ENCODE measurements at regions not wholly inside any gene's neighbourhood (a gene's known extent, or its start where the extent isn't known, plus 50 kb on each side); places are given as distances from the start of the nearest gene placed in this dataset.

- Histone ChIP-seq H3K4me1 (ENCODE audit: control insufficient read depth in 1 of 2, insufficient read depth in 2 of 2, low read length in 2 of 2) (no peaks in the 10 kb centered on the region), H3K4me3 (replicated peaks in 1 of 2; ENCODE audit: low read depth in 1 of 2, low read length in 2 of 2) (no peak overlapping the region), H3K9me2 (ENCODE audit: insufficient read depth) (no peaks in the 10 kb centered on the region), H3K79me2 (ENCODE audit: insufficient read depth, low read length) (no peaks in the 10 kb centered on the region), H3K36me3 (ENCODE audit: control insufficient read depth in 1 of 2, insufficient read depth in 2 of 2, low read length in 2 of 2) (no peaks in the 10 kb centered on the region), H3K27ac (ENCODE audit: low read depth, low read length) (no peak overlapping the region), H3K4me2 (ENCODE audit: low read length) (no peak overlapping the region), H2AFZ (ENCODE audit: low read depth, low read length, poor library complexity, severe bottlenecking) (no peak overlapping the region), H3K9me3 (ENCODE audit: control insufficient read depth in 1 of 2, insufficient read depth in 1 of 2, low read depth in 1 of 2, low read length in 2 of 2) (no peaks in the 10 kb centered on the region), H4K20me1 (ENCODE audit: insufficient read depth) (no peaks in the 10 kb centered on the region), H3K9ac (ENCODE audit: low read length) (no peak overlapping the region), H3K27me3 (ENCODE audit: insufficient read depth, low read length) (no peaks in the 10 kb centered on the region)
- ChIA-PET RAD21 (ENCODE audit: low non-redundant PET in 1 of 2, low total read pairs in 2 of 2, uncharacterized antibody in 2 of 2, unreplicated experiment in 2 of 2) (no interaction called here), POLR2A (no interaction called here), CTCF (no interaction called here)
- intact Hi-C loops (cut with micrococcal nuclease) = loop anchor here (10.0 kb wide), 1 partner anchor 605 kb away; no protein-coding TSS in a partner anchor
- no peak for TF ChIP-seq MAX (IDR thresholded peaks at IDR 0.05)
- no peak for TF ChIP-seq SIN3A (IDR thresholded peaks at IDR 0.05; ENCODE audit: low read depth)
- TF ChIP-seq POLR2AphosphoS5 (IDR thresholded peaks at IDR 0.05; ENCODE audit: low read depth, low read length) = no peak
- TF ChIP-seq TCF7L2 (IDR thresholded peaks at IDR 0.05; ENCODE audit: borderline replicate concordance, extremely low read depth, insufficient read depth, insufficient read length) = no peak
- no peak for TF ChIP-seq EGR1 (IDR thresholded peaks at IDR 0.05; ENCODE audit: low read depth)
- no peak for TF ChIP-seq CEBPB (IDR thresholded peaks at IDR 0.05; ENCODE audit: low read depth)
- TF ChIP-seq ATF3 (IDR thresholded peaks at IDR 0.05) = no peak
- TF ChIP-seq CBX3 (IDR thresholded peaks at IDR 0.05; ENCODE audit: low read depth) = no peak
- TF ChIP-seq SRF (IDR thresholded peaks at IDR 0.05; ENCODE audit: low read depth) = no peak
- TF ChIP-seq SP1 (IDR thresholded peaks at IDR 0.05; ENCODE audit: low read depth) = no peak
- no peak for TF ChIP-seq ZNF274 (IDR thresholded peaks at IDR 0.05; ENCODE audit: low read depth, low read length)
- no peak for TF ChIP-seq JUND (IDR thresholded peaks at IDR 0.05)
- ATAC-seq (no peak), DNase-seq (ENCODE audit: low read depth, low spot score) (no peak)
- no TSS peak for BruUV-seq (replicated peaks)
Measured at GRCh38 chr14:45519766-45520165, 266.8 kb upstream of the MIS18BP1 start.

- RAD21 ChIA-PET (ENCODE audit: low non-redundant PET in 1 of 2, low total read pairs in 2 of 2, uncharacterized antibody in 2 of 2, unreplicated experiment in 2 of 2) = no interaction called here
- H4K20me1 ChIP-seq (ENCODE audit: insufficient read depth) = no peaks in the 10 kb centered on the region
- H3K36me3 ChIP-seq (ENCODE audit: control insufficient read depth in 1 of 2, insufficient read depth in 2 of 2, low read length in 2 of 2) = no peaks in the 10 kb centered on the region
- no peaks in the 10 kb centered on the region for H3K9me3 ChIP-seq (ENCODE audit: control insufficient read depth in 1 of 2, insufficient read depth in 1 of 2, low read depth in 1 of 2, low read length in 2 of 2)
- H3K27ac ChIP-seq (ENCODE audit: low read depth, low read length) = no peak overlapping the region
- no TSS peak for BruUV-seq (replicated peaks)
- no peaks in the 10 kb centered on the region for H3K79me2 ChIP-seq (ENCODE audit: insufficient read depth, low read length)
- H3K9me2 ChIP-seq (ENCODE audit: insufficient read depth) = no peaks in the 10 kb centered on the region
- no peaks in the 10 kb centered on the region for H3K4me1 ChIP-seq (ENCODE audit: control insufficient read depth in 1 of 2, insufficient read depth in 2 of 2, low read length in 2 of 2)
- no peak for TF ChIP-seq POLR2A (IDR thresholded peaks at IDR 0.05; ENCODE audit: borderline replicate concordance, extremely low read depth, insufficient read depth, insufficient read length)
- TF ChIP-seq ATF3 (IDR thresholded peaks at IDR 0.05) = no peak
- TF ChIP-seq EZH2phosphoT487 (IDR thresholded peaks at IDR 0.05; ENCODE audit: borderline replicate concordance) = no peak
- no peak for TF ChIP-seq SRF (IDR thresholded peaks at IDR 0.05; ENCODE audit: low read depth)
- TF ChIP-seq REST (IDR thresholded peaks at IDR 0.05; ENCODE audit: low read depth) = no peak
- intact Hi-C loops (cut with micrococcal nuclease) = no loop called here
- H3K27me3 ChIP-seq (ENCODE audit: insufficient read depth, low read length) = no peaks in the 10 kb centered on the region
- no peak for ATAC-seq
- POLR2A ChIA-PET = no interaction called here
- H3K4me3 ChIP-seq (replicated peaks in 1 of 2; ENCODE audit: low read depth in 1 of 2, low read length in 2 of 2) = no peak overlapping the region
- CTCF ChIA-PET = no interaction called here
- no peak overlapping the region for H3K4me2 ChIP-seq (ENCODE audit: low read length)
- DNase-seq (ENCODE audit: low read depth, low spot score) = no peak
- H3K9ac ChIP-seq (ENCODE audit: low read length) = no peak overlapping the region
- H2AFZ ChIP-seq (ENCODE audit: low read depth, low read length, poor library complexity, severe bottlenecking) = no peak overlapping the region
Measured at GRCh38 chr14:45492876-45493275, 239.9 kb upstream of the MIS18BP1 start.
